Epithelial cell of esophagus (primary cell): ENCODE measurements at regions not wholly inside any gene's neighbourhood (a gene's known extent, or its start where the extent isn't known, plus 50 kb on each side); places are given as distances from the start of the nearest gene placed in this dataset.

Experiments
- DNase-seq: peaks from one replicate; pipeline ENCODE4 v3.0.0; 2010; ENCODE audit warnings: low read depth
- H3K4me3 ChIP-seq: 2 replicates; pipeline ENCODE4 v1.5.1; 2011; ENCODE audit warnings: mild to moderate bottlenecking, low read length, control low read depth
- CTCF ChIP-seq: IDR thresholded peaks from 2 replicates; pipeline ENCODE4 v1.5.1; 2011; ENCODE audit warnings: low read depth, mild to moderate bottlenecking, low read length, control low read depth, inconsistent platforms; ENCODE audit not compliant: insufficient read depth; ENCODE audit errors: missing control alignments

DNA sequence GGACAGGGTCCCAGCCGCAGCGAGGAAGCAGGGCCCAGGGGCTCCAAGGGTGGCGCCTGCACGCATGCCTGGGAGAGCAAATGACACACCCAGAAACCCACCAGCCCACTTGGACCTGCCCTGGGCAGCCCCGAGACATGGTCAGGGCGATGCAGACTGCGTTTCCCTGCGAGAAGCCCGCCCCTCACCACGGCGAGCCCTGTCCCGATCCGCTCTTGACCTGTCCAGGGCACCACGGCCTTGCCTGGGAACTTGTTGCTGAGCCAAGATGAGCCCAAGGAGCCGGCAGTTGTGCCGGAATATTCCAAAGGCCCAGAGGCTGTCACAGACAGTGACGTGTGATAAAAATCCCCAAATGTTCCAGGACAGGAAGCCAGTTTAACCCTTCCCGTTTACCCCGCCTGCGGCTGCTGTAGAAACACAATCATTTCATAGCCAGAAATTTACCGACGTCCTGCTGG is 78.1 kb downstream of the SIK1 start:
- no peak for TF ChIP-seq CTCF
- DNase-seq: peak; percentile 27
- H3K4me3 ChIP-seq: no peak overlapping the region

- no peak overlapping the region for H3K4me3 ChIP-seq
- no peak for DNase-seq
- TF ChIP-seq CTCF: no peak
Measured at GRCh38 chr21:43348170-43348766, 78.7 kb downstream of the SIK1 start.

- DNase-seq: no peak
- H3K4me3 ChIP-seq: no peak overlapping the region
- no peak for TF ChIP-seq CTCF
Measured at GRCh38 chr21:43347461-43348169, 79.3 kb downstream of the SIK1 start.

- no peak for TF ChIP-seq CTCF
- DNase-seq: no peak
- H3K4me3 ChIP-seq: no peak overlapping the region
Measured at GRCh38 chr21:43346551-43346950, 80.4 kb downstream of the SIK1 start.

DNA sequence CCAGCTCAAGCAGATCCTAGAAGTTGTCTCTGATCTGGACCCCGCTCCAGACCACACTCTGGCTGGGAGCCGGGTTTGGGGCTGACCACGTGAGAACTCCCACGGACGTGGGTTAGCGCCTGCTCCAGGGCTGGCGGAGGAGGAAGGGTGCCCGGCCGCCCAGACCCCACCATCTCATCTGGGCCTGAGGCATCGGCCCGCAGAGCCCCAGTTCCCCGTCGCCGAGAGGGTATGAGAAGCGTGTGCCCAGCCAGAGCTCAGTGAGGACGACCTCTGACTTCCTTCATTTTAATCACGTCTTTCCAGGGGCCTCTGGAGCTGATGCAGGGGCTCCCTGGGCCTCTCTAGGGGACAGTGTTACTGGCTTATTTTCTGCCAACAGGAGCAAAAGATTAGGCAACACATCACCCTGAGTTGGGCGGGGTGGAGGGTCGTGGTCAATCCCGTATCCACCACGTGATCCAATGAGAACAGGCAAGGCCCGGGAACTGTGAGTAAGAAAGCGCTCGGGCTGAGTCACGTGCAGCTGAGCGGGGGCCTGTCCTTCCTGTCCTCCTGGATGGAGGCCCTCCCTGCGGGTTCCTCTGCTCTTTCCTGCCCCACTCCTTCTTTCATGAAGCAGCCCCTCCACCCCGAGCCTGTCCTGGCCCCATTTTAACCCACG is 81.1 kb downstream of the SIK1 start:
- peak; percentile 88 for DNase-seq
- no peak for TF ChIP-seq CTCF
- no peak overlapping the region for H3K4me3 ChIP-seq

DNA sequence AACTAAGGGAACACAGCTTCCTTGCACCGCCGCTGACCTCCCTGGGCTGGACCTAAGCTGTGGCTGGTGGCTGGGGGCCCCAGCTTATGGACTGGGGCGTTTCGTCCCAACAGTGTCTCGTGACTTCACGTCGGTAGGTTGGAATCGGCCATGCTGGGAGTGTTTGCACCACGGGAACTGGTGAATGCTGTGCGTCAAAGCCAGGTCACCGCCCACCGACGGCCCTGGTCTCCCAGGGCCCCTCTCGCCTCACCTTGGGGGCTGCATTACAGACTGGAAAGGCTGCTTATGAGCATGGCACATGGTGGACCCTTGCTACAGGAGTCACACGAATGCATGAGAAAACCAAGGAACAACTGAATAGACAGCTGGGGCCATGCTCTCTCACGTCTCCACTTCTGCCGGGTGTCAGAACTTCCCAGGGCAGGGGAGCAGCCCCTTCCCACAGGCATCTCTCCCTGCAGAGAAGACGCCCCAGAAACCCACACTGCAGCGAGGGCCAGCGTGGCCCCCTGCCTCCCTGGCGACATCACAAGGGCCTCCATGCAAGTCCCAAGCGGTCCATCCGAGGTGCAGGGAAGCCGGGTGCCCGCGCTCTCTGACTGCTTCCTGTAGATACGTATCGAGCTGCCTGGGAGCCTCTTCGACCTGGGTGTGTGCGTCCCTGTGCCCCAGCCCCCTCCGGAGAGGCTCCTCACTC is 81.7 kb downstream of the SIK1 start:
- no peak overlapping the region for H3K4me3 ChIP-seq
- no peak for DNase-seq
- no peak for TF ChIP-seq CTCF
